ENCODE measurements at regions not wholly inside any gene's neighbourhood (a gene's known extent, or its start where the extent isn't known, plus 50 kb on each side); places are given as distances from the start of the nearest gene placed in this dataset.

DNA sequence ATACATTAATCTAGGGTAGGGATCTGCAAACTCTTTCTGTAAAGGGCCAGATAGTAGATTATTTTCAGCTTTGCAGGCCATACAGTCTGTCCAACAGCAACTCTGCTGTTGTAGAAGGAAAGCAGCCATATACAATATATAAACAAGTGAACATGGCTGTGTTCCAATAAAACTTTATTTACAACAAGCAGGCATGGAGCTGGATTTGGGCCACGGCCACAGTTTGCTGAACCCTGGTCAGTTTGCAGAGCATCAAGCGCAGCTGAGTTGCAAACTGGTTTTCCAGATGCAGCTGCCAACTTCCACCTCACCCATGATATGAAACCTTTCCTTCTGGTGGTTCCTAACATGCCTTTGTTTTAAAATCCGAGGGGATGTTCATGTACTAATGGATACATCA, 310.4 kb upstream of the NFE2L3 start:
- no peaks in the 10 kb centered on the region for H3K9me3 ChIP-seq
- no peak for DNase-seq
- no peaks in the 10 kb centered on the region for H3K36me3 ChIP-seq
- H3K27me3 ChIP-seq: no peaks in the 10 kb centered on the region
- H3K27ac ChIP-seq: peak overlapping the region in 1 of 4 donors; percentile 26
- no peak for TF ChIP-seq POLR2A (IDR thresholded peaks at IDR 0.05)
- TF ChIP-seq, protein P1, sequence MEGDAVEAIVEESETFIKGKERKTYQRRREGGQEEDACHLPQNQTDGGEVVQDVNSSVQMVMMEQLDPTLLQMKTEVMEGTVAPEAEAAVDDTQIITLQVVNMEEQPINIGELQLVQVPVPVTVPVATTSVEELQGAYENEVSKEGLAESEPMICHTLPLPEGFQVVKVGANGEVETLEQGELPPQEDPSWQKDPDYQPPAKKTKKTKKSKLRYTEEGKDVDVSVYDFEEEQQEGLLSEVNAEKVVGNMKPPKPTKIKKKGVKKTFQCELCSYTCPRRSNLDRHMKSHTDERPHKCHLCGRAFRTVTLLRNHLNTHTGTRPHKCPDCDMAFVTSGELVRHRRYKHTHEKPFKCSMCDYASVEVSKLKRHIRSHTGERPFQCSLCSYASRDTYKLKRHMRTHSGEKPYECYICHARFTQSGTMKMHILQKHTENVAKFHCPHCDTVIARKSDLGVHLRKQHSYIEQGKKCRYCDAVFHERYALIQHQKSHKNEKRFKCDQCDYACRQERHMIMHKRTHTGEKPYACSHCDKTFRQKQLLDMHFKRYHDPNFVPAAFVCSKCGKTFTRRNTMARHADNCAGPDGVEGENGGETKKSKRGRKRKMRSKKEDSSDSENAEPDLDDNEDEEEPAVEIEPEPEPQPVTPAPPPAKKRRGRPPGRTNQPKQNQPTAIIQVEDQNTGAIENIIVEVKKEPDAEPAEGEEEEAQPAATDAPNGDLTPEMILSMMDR (IDR thresholded peaks at IDR 0.05): no peak
- H3K4me1 ChIP-seq: no peaks in the 10 kb centered on the region
- H3K4me3 ChIP-seq: no peak overlapping the region

DNA sequence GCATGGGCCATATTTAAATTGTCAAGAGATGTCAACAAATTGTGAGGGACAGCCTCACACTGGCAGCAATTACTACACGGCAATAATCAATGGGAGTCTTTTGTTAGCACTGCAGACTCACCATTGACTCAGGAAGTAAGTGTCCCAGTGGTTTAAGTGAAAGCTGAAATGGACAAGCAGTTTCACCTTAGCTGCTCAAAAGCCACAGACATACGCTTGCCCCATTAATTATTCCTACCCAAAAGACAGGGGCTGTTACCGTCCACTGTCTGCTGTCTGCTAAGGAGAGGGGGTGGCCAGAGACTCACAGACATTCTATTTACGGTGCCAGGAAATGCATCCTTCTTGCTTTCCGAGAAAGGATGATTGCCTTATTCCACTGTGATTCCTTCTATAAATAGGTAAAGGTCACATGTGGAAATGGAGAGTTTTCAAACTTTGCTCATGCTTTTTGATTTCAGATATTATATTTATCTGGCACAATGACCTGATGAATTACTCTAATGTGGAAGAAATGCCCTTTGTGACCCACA, 309.7 kb upstream of the NFE2L3 start:
- no peak overlapping the region for H3K4me3 ChIP-seq
- H3K9me3 ChIP-seq: no peaks in the 10 kb centered on the region
- H3K36me3 ChIP-seq: no peaks in the 10 kb centered on the region
- TF ChIP-seq, protein P1 (IDR thresholded peaks at IDR 0.05): no peak
- no peak for TF ChIP-seq POLR2A (IDR thresholded peaks at IDR 0.05)
- H3K27me3 ChIP-seq: no peaks in the 10 kb centered on the region
- H3K27ac ChIP-seq: peak overlapping the region in 1 of 4 donors; percentile 26
- no peaks in the 10 kb centered on the region for H3K4me1 ChIP-seq
- DNase-seq: no peak

GRCh38 chr7:25843467-25843866, 308.5 kb upstream of the NFE2L3 start:
- H3K4me1 ChIP-seq: no peaks in the 10 kb centered on the region
- no peaks in the 10 kb centered on the region for H3K27me3 ChIP-seq
- H3K9me3 ChIP-seq: no peaks in the 10 kb centered on the region
- TF ChIP-seq, protein P1 (IDR thresholded peaks at IDR 0.05): no peak
- no peak for TF ChIP-seq POLR2A (IDR thresholded peaks at IDR 0.05)
- no peak overlapping the region for H3K4me3 ChIP-seq
- H3K36me3 ChIP-seq: no peaks in the 10 kb centered on the region
- DNase-seq: no peak
- H3K27ac ChIP-seq: peak overlapping the region in 1 of 4 donors; percentile 26

GRCh38 chr7:25844102-25844870, 307.7 kb upstream of the NFE2L3 start:
- no peak for DNase-seq
- Histone ChIP-seq H3K27ac (no peak overlapping the region), H3K36me3 (no peaks in the 10 kb centered on the region), H3K4me1 (peaks cover 0 to 6% (median 0%) of the 10 kb centered on the region in 4 donors), H3K27me3 (no peaks in the 10 kb centered on the region), H3K9me3 (no peaks in the 10 kb centered on the region), H3K4me3 (no peak overlapping the region)
- TF ChIP-seq POLR2A (IDR thresholded peaks at IDR 0.05): no peak
- TF ChIP-seq, protein P1 (IDR thresholded peaks at IDR 0.05): no peak

DNA sequence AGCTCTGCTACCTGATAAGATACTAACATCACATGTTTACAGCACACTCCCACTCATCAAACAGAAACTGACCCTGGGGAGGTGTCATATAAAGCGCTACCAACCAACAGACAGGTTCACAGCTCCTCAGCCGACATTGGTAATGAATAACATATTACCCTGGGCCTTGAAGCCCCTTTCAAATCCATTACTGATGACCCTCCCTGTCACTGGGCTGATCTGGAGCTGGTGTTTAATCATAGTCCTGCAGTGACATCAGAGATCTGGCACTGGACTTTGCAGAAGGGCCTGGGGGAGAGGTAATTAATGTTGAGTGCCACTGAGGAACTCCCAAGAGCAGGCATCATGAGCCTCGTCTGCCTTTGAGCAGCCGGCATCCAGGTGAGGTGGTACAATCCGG, 306.5 kb upstream of the NFE2L3 start:
- Histone ChIP-seq H3K36me3 (no peaks in the 10 kb centered on the region), H3K27ac (peak overlapping the region in 1 of 4 donors; percentile 87), H3K4me1 (peaks cover 0 to 8% (median 0%) of the 10 kb centered on the region in 4 donors), H3K4me3 (no peak overlapping the region), H3K27me3 (no peaks in the 10 kb centered on the region), H3K9me3 (no peaks in the 10 kb centered on the region)
- no peak for DNase-seq
- TF ChIP-seq, protein P1 (IDR thresholded peaks at IDR 0.05): no peak
- no peak for TF ChIP-seq POLR2A (IDR thresholded peaks at IDR 0.05)

Measured in Peyer's patch (tissue), 4 donors.